Sigmoid colon (tissue), 6 donors: ENCODE measurements at regions not wholly inside any gene's neighbourhood (a gene's known extent, or its start where the extent isn't known, plus 50 kb on each side); places are given as distances from the start of the nearest gene placed in this dataset.

Source experiments
- DNase-seq: peaks from one replicate; pipeline ENCODE4 v3.0.0-alpha.2; 2019
- H3K27ac ChIP-seq, 4 donors: fragments of 200-600 bp; sonication (generic); one replicate each; pipeline ENCODE4 v1.5.1; 2016 to 2019; ENCODE audit warnings: mild to moderate bottlenecking in 1 of 4
- H3K27me3 ChIP-seq, 3 donors: fragments of 200-600 bp; sonication (generic); one replicate each; pipeline ENCODE4 v1.5.1; 2019; ENCODE audit warnings: mild to moderate bottlenecking in 1 of 3
- H3K36me3 ChIP-seq, 4 donors: fragments of 200-600 bp; sonication (generic); one replicate each; pipeline ENCODE4 v1.5.1; 2016 to 2019
- H3K4me1 ChIP-seq, 4 donors: fragments of 200-600 bp; sonication (generic); one replicate each; pipeline ENCODE4 v1.5.1; 2017 to 2019
- H3K4me3 ChIP-seq, 4 donors: fragments of 200-600 bp; sonication (generic); one replicate each; pipeline ENCODE4 v1.5.1; 2017 to 2019; ENCODE audit warnings: mild to moderate bottlenecking in 2 of 4, moderate library complexity in 1 of 4
- H3K9me3 ChIP-seq, 4 donors: fragments of 200-600 bp in 3 of 4; sonication (generic) in 3 of 4; one replicate each; pipeline versions ENCODE4 v1.5.1 to v1.6.1; 2013 to 2019
- EP300 ChIP-seq, 4 donors: sonication (generic); formaldehyde crosslinking; IDR thresholded peaks; one replicate each; pipeline ENCODE4 v1.6.1; 2017; ENCODE audit warnings: antibody characterized with exemption in 4 of 4
- POLR2A ChIP-seq, 2 donors: fragments of 450-650 bp; IDR thresholded peaks; one replicate each; pipeline ENCODE4 v1.6.1; 2016; ENCODE audit warnings: antibody characterized with exemption in 2 of 2, mild to moderate bottlenecking in 2 of 2, moderate library complexity in 2 of 2
- POLR2AphosphoS5 ChIP-seq, 4 donors: sonication (generic); formaldehyde crosslinking; IDR thresholded peaks; one replicate each; pipeline ENCODE4 v1.6.1; 2017; ENCODE audit warnings: antibody characterized with exemption in 4 of 4
- WGBS, 2 donors: extraction: QIAGEN DNeasy Blood & Tissue Kit; methylation state at CpG; one replicate each; pipeline ENCODE4 v1.1.7; 2013; 5-methylcytosine and 5-hydroxymethylcytosine counted together
- intact Hi-C: fragments of 100-400 bp; cut with DNase I; formaldehyde crosslinking; loops from one replicate; pipeline ENCODE4 v1.15.1; 2023
- TF ChIP-seq, protein P1 (sequence below), 4 experiments: fragments of 450-650 bp in 3 of 4; fragments of 200-600 bp in 1 of 4; IDR thresholded peaks; one replicate each; pipeline ENCODE4 v1.5.1; 2016 to 2019; ENCODE audit warnings: antibody characterized with exemption in 4 of 4, mild to moderate bottlenecking in 3 of 4, moderate library complexity in 2 of 4
- donor health status: healthy with polysubstance abuse.
- donor health status: healthy.

DNA sequence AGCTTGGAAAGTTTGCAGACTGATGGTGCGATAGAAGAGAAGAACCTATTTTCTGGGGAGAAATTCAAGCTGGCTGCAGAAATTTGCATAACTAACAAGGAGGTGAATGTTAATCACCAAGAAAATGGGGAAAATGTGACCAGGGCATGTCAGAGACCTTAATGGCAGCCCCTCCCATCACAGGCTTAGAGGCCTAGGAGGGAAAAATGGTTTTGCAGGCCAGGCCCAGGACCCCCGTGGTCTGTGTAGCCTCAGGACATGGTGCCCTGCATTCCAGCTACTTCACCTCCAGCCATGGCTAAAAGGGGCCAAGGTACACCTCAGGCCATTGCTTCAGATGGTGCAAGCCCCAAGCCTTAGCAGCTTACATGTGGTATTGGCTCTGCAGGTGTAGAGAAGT lies 207.1 kb upstream of the CXorf66 start:
- no peak for DNase-seq
- Histone ChIP-seq H3K27me3 (no peaks in the 10 kb centered on the region), H3K4me3 (no peak overlapping the region), H3K36me3 (no peaks in the 10 kb centered on the region), H3K27ac (no peak overlapping the region), H3K4me1 (no peaks in the 10 kb centered on the region), H3K9me3 (no peaks in the 10 kb centered on the region)
- no peak for TF ChIP-seq POLR2A (IDR thresholded peaks at IDR 0.05)
- no peak for TF ChIP-seq EP300 (IDR thresholded peaks at IDR 0.05)
- TF ChIP-seq, protein P1, sequence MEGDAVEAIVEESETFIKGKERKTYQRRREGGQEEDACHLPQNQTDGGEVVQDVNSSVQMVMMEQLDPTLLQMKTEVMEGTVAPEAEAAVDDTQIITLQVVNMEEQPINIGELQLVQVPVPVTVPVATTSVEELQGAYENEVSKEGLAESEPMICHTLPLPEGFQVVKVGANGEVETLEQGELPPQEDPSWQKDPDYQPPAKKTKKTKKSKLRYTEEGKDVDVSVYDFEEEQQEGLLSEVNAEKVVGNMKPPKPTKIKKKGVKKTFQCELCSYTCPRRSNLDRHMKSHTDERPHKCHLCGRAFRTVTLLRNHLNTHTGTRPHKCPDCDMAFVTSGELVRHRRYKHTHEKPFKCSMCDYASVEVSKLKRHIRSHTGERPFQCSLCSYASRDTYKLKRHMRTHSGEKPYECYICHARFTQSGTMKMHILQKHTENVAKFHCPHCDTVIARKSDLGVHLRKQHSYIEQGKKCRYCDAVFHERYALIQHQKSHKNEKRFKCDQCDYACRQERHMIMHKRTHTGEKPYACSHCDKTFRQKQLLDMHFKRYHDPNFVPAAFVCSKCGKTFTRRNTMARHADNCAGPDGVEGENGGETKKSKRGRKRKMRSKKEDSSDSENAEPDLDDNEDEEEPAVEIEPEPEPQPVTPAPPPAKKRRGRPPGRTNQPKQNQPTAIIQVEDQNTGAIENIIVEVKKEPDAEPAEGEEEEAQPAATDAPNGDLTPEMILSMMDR (IDR thresholded peaks at IDR 0.05), result no peak
- no peak for TF ChIP-seq POLR2AphosphoS5 (IDR thresholded peaks at IDR 0.05)
- WGBS, 2 donors, result 83 to 89% methylated on average over 2 of the region's 2 CpGs
- intact Hi-C loops, result no loop called here

GRCh38 chrX:140167551-140167950 lies 202.2 kb upstream of the CXorf66 start:
- intact Hi-C loops, result no loop called here
- no peaks in the 10 kb centered on the region for H3K9me3 ChIP-seq
- 46 to 51% methylated on average over 2 of the region's 2 CpGs for WGBS, 2 donors
- H3K27ac ChIP-seq, result no peak overlapping the region
- TF ChIP-seq POLR2A (IDR thresholded peaks at IDR 0.05) (no peak), POLR2AphosphoS5 (IDR thresholded peaks at IDR 0.05) (no peak), EP300 (IDR thresholded peaks at IDR 0.05) (no peak)
- TF ChIP-seq, protein P1 (IDR thresholded peaks at IDR 0.05), result no peak
- no peak overlapping the region for H3K4me3 ChIP-seq
- no peaks in the 10 kb centered on the region for H3K27me3 ChIP-seq
- H3K4me1 ChIP-seq, result no peaks in the 10 kb centered on the region
- no peak for DNase-seq
- no peaks in the 10 kb centered on the region for H3K36me3 ChIP-seq

DNA sequence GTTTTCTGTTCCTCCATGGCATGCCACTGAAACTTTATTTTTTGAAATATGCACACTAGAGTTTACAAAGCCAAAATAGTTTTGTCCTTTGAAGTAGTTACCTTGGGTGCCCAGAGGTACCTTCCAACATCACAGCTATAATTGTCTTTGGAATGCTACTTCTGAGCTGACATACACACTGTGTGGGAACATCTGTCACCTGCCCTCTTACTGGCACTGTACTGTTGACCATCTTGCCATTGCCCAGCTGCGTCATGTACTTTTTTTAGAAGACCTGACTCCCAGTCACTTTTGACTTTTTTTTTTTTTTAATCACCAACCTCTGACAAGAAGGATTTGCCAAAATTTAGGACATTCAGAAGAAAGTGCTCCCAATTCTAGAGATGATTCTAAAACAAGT lies 200.5 kb upstream of the CXorf66 start:
- Histone ChIP-seq H3K36me3 (no peaks in the 10 kb centered on the region), H3K4me3 (no peak overlapping the region), H3K27ac (no peak overlapping the region), H3K4me1 (no peaks in the 10 kb centered on the region), H3K9me3 (no peaks in the 10 kb centered on the region), H3K27me3 (no peaks in the 10 kb centered on the region)
- 85 to 89% methylated on average over 1 of the region's 1 CpG for WGBS, 2 donors
- TF ChIP-seq POLR2AphosphoS5 (IDR thresholded peaks at IDR 0.05), result no peak
- TF ChIP-seq EP300 (IDR thresholded peaks at IDR 0.05), result no peak
- TF ChIP-seq, protein P1 (IDR thresholded peaks at IDR 0.05), result no peak
- TF ChIP-seq POLR2A (IDR thresholded peaks at IDR 0.05), result no peak
- intact Hi-C loops, result no loop called here
- no peak for DNase-seq

GRCh38 chrX:140164391-140164790 lies 199.1 kb upstream of the CXorf66 start:
- Histone ChIP-seq H3K36me3 (no peaks in the 10 kb centered on the region), H3K9me3 (no peaks in the 10 kb centered on the region), H3K27ac (no peak overlapping the region), H3K4me3 (no peak overlapping the region), H3K4me1 (no peaks in the 10 kb centered on the region), H3K27me3 (no peaks in the 10 kb centered on the region)
- intact Hi-C loops, result no loop called here
- TF ChIP-seq EP300 (IDR thresholded peaks at IDR 0.05), result no peak
- TF ChIP-seq, protein P1 (IDR thresholded peaks at IDR 0.05), result no peak
- no peak for TF ChIP-seq POLR2A (IDR thresholded peaks at IDR 0.05)
- no peak for TF ChIP-seq POLR2AphosphoS5 (IDR thresholded peaks at IDR 0.05)
- no peak for DNase-seq
- WGBS, 2 donors, result 50 to 62% methylated on average over 5 of the region's 5 CpGs

DNA sequence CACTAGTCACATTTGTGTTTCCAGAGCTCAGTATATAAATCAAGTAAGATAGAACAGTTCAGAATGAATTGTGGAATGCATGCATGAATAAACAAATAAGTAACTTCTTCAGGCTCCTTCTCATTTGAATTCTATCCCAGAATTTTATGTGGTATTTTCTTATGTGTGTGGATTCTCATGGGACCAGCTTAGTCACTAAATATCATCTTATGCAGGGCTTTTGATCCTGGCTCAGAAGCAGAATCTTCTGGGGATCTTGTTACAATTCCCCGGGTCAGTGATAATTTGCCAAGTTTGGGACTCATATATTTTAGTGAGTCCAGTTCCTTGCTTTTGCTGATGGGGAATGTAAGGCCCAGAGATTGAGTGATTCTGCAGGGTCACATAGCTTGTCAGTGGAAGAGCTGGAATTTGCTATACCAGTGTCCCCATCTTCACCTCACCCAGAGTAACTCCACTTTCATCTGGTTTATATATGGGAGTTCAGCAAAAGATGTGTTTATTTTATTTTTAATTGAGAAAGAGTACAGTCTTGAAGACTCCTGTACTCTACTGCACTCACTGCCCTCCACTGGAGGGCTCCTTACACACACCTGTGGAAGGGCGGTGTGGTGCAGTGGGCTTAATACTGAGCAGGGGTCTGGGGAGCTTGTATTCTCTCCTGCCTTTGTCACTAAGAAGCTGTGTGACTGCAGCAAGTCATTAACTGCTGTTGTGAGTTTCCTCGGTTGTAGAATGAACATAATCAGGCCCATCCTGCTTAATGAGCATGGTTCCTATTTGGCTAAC lies 198.2 kb upstream of the CXorf66 start:
- H3K4me1 ChIP-seq, result no peaks in the 10 kb centered on the region
- H3K27ac ChIP-seq, result no peak overlapping the region
- no peaks in the 10 kb centered on the region for H3K9me3 ChIP-seq
- H3K4me3 ChIP-seq, result no peak overlapping the region
- TF ChIP-seq POLR2AphosphoS5 (IDR thresholded peaks at IDR 0.05), result no peak
- TF ChIP-seq, protein P1 (IDR thresholded peaks at IDR 0.05), result no peak
- TF ChIP-seq POLR2A (IDR thresholded peaks at IDR 0.05), result no peak
- TF ChIP-seq EP300 (IDR thresholded peaks at IDR 0.05), result no peak
- no peaks in the 10 kb centered on the region for H3K36me3 ChIP-seq
- WGBS, 2 donors, result 76 to 77% methylated on average over 3 of the region's 3 CpGs
- intact Hi-C loops, result no loop called here
- no peaks in the 10 kb centered on the region for H3K27me3 ChIP-seq
- DNase-seq, result no peak
